Small intestine (tissue), 7 donors: ENCODE measurements at regions not wholly inside any gene's neighbourhood (a gene's known extent, or its start where the extent isn't known, plus 50 kb on each side); places are given as distances from the start of the nearest gene placed in this dataset.

Source experiments
- DNase-seq, 2 donors: peaks; one replicate each; pipeline versions ENCODE4 v3.0.0 to v3.0.0-alpha.2; 2013
- FAIRE-seq: peaks from 2 replicates; lab custom pipeline; 2012; peaks lifted over from hg19 to GRCh38; lab: Jason Lieb, UNC
- H3K27ac ChIP-seq, 3 donors: one replicate each; pipeline ENCODE4 v1.5.1; 2013; ENCODE audit warnings: low read length in 2 of 3, mild to moderate bottlenecking in 2 of 3, control low read depth in 1 of 3, inconsistent platforms in 1 of 3, low read depth in 1 of 3, moderate library complexity in 1 of 3
- H3K27me3 ChIP-seq, 3 donors: one replicate each; pipeline ENCODE4 v1.6.1; 2013; ENCODE audit warnings: low read length in 3 of 3, inconsistent platforms in 1 of 3; ENCODE audit not compliant: control insufficient read depth in 3 of 3, insufficient read depth in 3 of 3
- H3K36me3 ChIP-seq, 3 donors: one replicate each; pipeline ENCODE4 v1.6.1; 2013; ENCODE audit warnings: low read length in 3 of 3, inconsistent platforms in 1 of 3, low read depth in 1 of 3, mild to moderate bottlenecking in 1 of 3, moderate library complexity in 1 of 3; ENCODE audit not compliant: control insufficient read depth in 3 of 3, insufficient read depth in 2 of 3
- H3K4me1 ChIP-seq, 3 donors: one replicate each; pipeline ENCODE4 v1.6.1; 2013; ENCODE audit warnings: low read length in 2 of 3, inconsistent platforms in 1 of 3, low read depth in 1 of 3, mild to moderate bottlenecking in 1 of 3, moderate library complexity in 1 of 3; ENCODE audit not compliant: control insufficient read depth in 3 of 3, insufficient read depth in 2 of 3
- H3K4me3 ChIP-seq, 3 donors: one replicate each; pipeline ENCODE4 v1.5.1; 2013; ENCODE audit warnings: low read length in 3 of 3, control low read depth in 1 of 3, inconsistent platforms in 1 of 3, low read depth in 1 of 3, mild to moderate bottlenecking in 1 of 3, moderate library complexity in 1 of 3
- H3K9me3 ChIP-seq, 2 donors: one replicate each; pipeline ENCODE4 v1.6.1; 2013; ENCODE audit warnings: low read depth in 1 of 2, low read length in 1 of 2; ENCODE audit not compliant: control insufficient read depth in 2 of 2, insufficient read depth in 1 of 2
- WGBS, 3 donors: extraction: QIAGEN DNeasy Blood & Tissue Kit; methylation state at CpG; one replicate each; pipeline ENCODE4 v1.1.7; 2013; 5-methylcytosine and 5-hydroxymethylcytosine counted together
- donor health status: healthy with polysubstance abuse.
- donor health status: control.
- donor health status: control.
- donor health status: Bipolar disorder and iron deficiency.
- donor health status: healthy.

DNA sequence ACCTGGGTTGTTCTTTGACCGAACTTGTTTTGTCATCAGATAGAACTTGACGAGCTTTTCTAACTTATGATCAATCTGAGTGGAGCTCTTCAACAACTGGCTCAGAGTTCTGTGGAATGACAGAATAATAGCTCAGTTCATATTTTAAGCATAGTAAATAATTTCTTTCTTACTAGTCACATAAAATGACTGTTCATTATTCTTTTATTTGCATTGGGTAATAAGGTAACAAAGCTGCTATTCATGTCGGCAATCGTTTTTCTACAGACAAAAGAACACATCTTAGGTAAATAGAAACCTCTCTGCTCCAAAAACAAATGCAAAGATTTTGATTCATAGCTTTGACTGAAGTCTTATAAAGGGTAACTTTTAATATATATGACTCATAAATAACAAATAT lies 57.3 kb upstream of the CXCL8 start:
- no peak for DNase-seq
- H3K27ac ChIP-seq: no peak overlapping the region
- 47 to 67% (median 60%) methylated on average over 4 of the region's 4 CpGs for WGBS, 3 donors

DNA sequence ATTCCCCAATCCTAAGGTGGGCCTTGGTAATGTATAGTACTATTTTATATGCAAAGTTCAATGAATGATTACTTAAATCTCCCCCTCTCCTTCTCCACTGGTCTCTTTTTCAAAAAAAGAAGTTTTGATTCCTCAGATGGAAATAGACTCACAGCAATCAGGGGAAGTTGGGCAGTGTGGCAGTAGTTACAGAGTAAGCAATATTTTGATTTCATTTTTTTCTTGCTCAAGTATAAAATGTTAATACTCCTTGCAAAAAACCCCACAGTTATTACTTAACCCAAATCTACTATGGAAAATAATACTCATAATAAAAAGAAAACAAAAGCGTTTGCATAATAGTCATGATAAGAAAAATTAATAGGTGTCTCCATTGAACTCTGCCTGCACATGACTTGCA lies 56.9 kb upstream of the CXCL8 start:
- H3K27me3 ChIP-seq: no peaks in the 10 kb centered on the region
- 62 to 83% (median 77%) methylated on average over 1 of the region's 1 CpG for WGBS, 3 donors
- FAIRE-seq: no peak

More for the DNA sequence above, 57.3 kb upstream of the CXCL8 start:
- peak; percentile 49 for FAIRE-seq
- Histone ChIP-seq H3K9me3 (no peaks in the 10 kb centered on the region), H3K27me3 (no peaks in the 10 kb centered on the region), H3K36me3 (no peaks in the 10 kb centered on the region), H3K4me3 (no peak overlapping the region), H3K4me1 (no peaks in the 10 kb centered on the region)

DNA sequence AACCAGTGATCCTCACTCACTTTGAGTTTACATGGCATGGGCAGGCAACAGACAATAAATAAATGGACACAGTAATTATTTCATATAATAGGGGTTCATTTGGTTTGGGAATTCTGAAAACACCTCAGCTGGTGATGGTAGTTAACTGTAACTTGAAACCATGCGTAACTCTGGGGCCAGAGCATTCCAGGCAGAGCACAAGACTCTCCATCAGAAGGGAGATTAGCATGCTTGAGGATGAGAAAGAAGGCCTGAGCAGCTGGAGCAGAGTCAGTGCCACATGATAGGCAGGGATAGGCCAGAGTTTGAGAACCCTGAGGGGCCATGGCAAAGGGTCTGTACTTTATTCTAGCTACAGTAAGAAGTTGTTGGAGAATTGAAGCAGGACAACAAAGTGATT lies 56.3 kb upstream of the CXCL8 start:
- no peaks in the 10 kb centered on the region for H3K9me3 ChIP-seq
- DNase-seq: no peak
- H3K36me3 ChIP-seq: no peaks in the 10 kb centered on the region
- no peaks in the 10 kb centered on the region for H3K27me3 ChIP-seq
- 0 to 3% (median 0%) methylated on average over 1 of the region's 1 CpG for WGBS, 3 donors
- no peak for FAIRE-seq
- H3K4me3 ChIP-seq: no peak overlapping the region
- no peaks in the 10 kb centered on the region for H3K4me1 ChIP-seq
- no peak overlapping the region for H3K27ac ChIP-seq

More for the DNA sequence above, 56.9 kb upstream of the CXCL8 start:
- H3K27ac ChIP-seq: no peak overlapping the region
- H3K36me3 ChIP-seq: no peaks in the 10 kb centered on the region
- no peaks in the 10 kb centered on the region for H3K4me1 ChIP-seq
- no peak for DNase-seq
- no peak overlapping the region for H3K4me3 ChIP-seq
- H3K9me3 ChIP-seq: no peaks in the 10 kb centered on the region

DNA sequence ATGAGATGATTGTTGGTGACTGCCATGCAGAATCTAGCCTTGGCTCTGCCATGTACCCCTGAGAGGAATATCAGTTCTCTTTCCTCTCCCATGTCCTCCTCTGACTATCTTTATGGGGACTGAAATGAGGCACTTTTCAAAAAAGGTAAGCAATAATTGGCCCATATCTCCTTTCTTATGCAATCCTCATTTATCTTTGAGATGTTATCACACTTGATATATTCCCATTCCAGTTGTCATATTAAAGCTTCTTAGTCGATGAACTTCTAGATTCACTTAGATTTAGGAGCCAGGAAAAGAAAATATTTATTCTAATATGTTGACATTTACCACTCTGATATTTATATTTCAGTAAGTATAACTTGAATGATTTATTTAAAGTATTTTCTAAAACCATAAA lies 55.3 kb upstream of the CXCL8 start:
- H3K36me3 ChIP-seq: no peaks in the 10 kb centered on the region
- DNase-seq (no peak), FAIRE-seq (peak; percentile 61)
- no peaks in the 10 kb centered on the region for H3K4me1 ChIP-seq
- WGBS, 3 donors: 44 to 63% (median 58%) methylated on average over 1 of the region's 1 CpG
- no peaks in the 10 kb centered on the region for H3K9me3 ChIP-seq
- no peaks in the 10 kb centered on the region for H3K27me3 ChIP-seq
- no peak overlapping the region for H3K27ac ChIP-seq
- H3K4me3 ChIP-seq: no peak overlapping the region

DNA sequence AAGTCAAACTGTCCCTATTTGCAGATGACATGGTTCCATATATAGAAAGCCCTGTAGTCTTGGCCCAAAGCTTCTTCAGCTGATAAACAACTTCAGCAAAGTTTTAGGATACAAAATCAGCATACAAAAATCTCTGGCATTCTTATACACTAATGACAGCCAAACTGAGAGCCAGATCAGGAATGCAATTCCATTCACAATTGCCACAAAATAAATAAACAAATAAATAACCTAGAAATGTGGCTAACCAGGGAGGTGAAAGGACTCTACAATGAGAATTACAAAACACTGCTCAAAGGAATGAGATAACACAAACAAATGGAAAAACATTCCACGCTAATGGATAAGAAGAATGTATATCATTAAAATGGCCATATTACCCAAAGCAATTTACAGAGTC lies 52.9 kb upstream of the CXCL8 start:
- no peaks in the 10 kb centered on the region for H3K9me3 ChIP-seq
- WGBS, 3 donors: 85 to 89% (median 88%) methylated on average over 1 of the region's 1 CpG
- FAIRE-seq: no peak
- no peaks in the 10 kb centered on the region for H3K4me1 ChIP-seq
- H3K27ac ChIP-seq: no peak overlapping the region
- no peak overlapping the region for H3K4me3 ChIP-seq
- no peaks in the 10 kb centered on the region for H3K36me3 ChIP-seq
- H3K27me3 ChIP-seq: no peaks in the 10 kb centered on the region
- DNase-seq: no peak

DNA sequence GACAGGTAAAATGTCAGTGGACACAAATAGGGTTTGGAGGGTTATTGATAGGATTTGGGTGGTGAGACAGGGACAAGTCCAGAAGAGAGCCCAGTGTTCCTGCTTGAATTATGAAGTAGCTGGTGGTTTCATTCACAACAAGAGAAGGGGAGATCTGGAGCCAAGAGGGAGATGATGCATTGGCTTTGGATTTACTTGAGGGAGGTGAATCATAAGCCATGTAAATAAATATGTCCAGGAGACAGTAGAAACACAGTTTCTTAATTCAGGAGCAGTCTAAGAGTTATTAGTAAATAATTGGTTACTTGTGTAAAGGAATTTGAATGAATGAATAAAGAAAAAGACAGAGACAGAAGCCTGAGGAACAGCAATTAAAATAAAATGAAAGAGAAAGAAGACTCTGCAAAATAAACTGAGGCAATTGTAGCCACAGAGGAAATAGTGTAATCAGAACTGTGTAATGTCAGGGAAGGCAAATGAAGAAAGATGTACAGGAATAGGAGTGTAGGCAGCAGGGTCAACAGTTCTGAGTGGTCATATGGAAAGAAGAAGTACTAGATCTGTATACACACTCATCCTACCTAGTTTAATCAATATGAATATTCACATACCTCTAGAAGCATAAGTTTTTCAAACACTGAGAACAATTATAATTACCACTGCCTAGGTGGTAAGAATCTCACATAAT lies 50.2 kb upstream of the CXCL8 start:
- Histone ChIP-seq H3K4me3 (no peak overlapping the region), H3K36me3 (no peaks in the 10 kb centered on the region), H3K9me3 (no peaks in the 10 kb centered on the region), H3K4me1 (no peaks in the 10 kb centered on the region), H3K27me3 (no peaks in the 10 kb centered on the region), H3K27ac (no peak overlapping the region)
- no peak for FAIRE-seq
- DNase-seq: no peak
